HG02623 (cell line): ENCODE measurements at regions not wholly inside any gene's neighbourhood (a gene's known extent, or its start where the extent isn't known, plus 50 kb on each side); places are given as distances from the start of the nearest gene placed in this dataset.

Experiments
- ATAC-seq: cut with Tn5 transposase; IDR thresholded peaks from one replicate; pipeline ENCODE4 v1.9.1; 2021; ENCODE audit warnings: moderate library complexity; ENCODE audit not compliant: unreplicated experiment

DNA sequence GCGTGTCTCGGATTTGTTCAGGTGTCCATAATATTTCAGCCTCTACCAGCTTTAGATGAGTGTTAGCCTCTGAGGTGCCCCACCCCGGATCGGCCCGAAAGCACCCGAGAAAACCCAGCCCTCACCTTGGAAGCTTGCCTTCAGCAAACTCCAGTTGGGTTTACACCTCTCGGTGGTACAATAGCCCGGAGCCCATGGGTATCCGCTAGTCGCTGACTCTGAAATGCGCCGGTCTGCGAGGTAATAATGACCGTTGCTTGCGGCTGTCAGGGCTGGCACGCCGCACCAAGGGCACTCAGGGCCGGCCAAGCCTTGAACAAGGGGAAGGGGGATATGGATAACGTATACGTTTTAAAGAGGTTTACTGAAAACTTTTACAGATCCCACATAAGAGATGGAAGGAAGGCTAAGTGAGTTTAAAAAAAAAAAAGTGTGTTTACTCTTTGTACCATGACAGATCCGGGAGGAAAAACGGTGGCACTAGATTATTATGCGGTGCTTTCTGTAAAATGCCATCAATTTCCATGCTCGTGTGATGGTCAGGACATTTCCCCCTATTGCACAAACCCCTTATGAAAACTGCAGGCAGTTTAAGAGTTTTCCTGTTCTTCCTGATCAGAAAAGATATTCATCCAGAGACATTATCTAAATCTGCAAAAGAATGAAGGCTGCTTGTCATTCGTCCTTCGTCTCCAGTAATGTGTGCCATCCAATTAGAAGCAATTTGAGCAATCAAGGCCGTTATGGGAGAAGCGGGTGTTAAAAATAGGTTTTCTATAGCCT, 124.2 kb downstream of the TMEM161B start:
- no peak for ATAC-seq

DNA sequence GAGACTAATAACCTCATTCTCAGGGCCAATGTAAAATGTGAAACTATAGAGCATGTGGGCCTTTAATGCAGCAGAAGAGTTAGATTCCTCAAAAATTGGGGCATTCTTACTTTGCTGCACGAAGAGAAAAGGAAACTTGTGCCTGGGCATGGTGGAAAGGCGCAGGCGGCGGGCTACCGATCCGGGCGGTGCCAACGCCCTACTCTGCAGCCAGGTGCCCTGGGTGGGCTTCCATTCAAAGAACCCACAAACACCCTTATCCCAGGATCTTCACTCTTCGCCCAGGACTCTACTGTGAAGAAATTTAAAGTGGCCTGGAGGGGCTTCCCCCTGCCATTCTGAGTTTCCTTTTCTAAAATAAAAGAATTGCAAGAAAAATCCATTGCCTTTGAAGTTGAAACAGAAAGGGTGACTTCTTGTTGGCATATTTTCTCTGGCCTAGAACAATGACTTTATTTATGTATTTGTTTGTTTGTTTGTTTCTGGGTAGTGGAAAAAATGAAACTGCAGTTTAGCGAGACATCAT, 124.9 kb downstream of the TMEM161B start:
- no peak for ATAC-seq

DNA sequence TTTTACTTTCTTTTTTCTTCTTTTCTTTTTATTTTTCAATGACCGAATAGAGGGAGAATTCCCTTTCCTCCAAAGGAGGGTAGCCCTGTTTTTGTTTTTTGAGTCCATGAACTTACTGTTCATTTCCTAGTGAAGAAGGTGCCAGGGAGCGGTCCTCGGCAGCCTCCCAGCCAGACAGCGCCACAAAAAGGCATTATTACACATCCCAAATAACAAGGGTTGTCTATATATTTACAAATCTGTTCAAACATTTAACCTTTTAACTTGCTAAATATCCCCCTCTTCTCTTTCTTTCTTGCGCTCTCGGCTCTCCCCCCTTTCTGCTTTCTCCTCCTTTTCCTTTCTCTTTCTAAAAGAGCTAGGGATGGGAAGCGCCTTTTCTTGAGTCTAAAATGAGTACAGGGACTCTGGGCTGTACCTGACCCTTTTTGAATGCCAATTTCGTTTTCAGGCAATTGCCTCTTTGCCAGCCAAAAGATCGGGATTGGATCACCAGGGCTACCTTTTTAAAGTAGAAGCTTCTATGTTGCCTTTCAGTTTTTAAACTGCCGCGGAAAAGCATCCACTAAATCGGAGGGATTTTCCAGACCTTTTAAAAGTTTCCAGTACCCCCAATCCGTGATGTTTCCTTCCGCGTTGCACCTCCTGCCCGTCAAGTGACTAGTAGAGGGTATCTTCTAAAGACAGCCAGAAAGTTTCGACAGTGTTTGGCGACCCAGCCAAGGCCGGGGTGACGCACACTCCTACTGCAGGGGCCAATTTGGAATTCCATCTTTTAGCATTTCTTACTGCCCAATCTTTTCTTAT, 125.6 kb downstream of the TMEM161B start:
- ATAC-seq, result no peak

DNA sequence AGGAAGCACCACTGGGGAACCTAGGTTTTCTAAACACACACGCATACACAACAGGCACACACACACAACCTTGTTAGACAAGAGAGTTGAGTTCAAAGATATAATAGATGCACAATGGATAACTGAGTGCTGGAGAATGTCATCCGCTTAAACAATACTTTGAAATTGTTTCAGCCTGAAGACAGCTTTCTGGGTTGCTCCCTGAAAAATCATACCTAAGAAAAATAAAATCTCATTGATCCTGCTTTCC, 126.1 kb downstream of the TMEM161B start:
- no peak for ATAC-seq

DNA sequence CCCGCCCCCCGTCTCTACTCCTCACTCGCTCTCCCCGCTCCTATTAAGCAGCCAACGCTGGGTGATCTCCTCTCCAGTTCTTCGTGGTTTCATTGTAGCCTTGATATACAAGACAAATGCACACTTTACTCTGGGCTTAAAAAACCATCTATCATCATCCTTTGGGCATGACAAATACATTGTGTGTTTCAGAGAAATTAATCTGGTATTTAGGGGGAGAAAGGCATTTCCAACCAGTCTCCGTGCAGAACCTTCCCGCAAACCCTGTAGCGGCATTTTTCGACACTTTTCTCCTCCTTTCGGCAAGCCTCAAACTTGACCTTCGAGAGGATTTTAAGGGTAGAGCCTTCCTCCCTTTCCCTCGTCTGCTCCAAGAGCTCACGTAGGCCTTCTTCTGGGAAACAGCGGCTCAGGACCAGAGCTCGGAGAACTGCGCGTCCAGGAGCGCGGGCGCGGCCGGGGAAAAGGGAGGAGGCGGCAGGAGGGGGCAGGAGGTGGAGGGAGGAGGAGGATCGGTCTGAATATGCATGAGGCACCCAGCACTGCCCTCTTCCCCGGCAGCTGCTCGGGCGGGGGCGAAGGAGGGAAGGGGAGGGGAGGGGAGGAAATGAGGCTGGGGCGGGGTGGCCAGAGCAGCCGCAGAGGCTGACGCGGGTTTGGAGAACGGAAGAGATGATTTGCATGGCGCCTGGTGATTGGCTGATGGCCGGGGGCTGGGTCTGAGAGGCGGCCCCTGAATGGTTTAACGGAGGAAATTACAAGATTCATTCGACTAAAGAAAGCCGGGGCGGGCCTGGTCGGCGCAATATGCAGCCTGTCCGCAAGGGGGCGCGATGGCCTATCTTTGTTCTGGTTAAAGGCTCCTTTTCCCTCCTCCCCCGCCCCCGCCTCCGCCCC, 127.5 kb downstream of the TMEM161B start:
- peak; percentile 85 for ATAC-seq

DNA sequence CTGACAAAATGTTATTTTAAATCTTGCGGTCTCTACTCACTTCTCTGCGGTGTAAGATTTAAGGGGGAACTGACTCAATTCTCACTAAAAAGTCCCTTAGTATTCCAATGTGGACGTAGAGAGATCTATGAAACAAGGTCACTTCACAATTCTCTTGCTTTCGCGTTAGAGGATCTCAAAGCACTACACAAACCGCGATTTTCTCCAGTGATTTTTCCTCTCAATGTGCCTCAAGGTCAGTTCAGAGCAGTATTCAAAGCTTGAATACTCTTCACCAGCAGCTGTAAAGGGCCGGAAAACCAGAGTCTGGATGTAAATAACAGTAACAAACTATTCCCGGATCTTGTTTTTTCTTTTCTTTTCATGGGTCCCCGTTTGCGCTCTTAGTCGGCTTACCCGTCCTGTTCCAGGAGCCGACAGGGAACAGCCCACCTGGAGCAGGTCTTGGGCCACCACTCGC, 128.2 kb downstream of the TMEM161B start:
- ATAC-seq, result no peak

DNA sequence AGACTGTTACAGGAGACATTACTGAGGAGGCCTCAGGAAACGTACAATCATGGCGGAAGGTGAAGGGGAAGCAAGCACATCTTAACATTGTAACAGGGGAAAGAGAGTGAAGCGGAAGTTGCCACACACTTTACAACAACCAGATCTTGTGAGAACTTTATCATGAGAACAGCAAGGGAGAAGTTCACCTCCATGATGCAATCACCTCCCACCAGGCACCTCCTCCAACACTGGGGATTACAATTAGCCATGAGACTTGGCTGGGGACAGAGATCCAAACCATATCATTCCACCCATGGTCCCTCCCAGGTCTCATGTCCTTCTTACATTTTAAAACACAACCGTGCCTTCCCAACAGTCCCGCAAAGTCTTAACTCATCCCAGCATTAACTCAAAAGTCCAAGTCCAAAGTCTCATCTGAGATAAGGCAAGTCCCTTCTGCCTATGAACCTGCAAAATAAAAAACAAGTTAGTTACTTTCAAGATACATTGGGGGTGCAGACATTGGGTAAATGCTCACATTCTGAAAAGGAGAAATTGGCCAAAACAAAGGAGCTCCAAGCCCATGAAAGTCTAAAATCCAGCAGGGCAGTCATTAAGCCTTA, 138.3 kb downstream of the TMEM161B start:
- no peak for ATAC-seq

DNA sequence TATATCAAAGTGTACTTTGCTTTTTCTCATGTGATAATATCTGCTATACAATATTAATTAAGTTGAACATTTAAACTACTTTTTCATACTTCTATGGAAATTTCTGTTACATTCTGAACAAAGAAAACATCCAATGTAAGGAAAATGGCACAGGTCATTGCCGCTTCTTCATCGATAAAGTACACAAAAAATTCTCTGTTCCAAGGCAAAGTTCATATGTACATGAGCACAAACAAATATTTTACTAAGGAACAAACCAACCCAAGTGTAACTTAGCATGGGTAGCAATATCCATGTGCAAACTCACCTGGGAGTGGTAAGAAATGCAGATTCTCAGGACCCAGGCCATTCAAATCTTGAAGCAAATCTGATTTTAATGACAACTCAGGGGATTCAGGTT, 139.8 kb downstream of the TMEM161B start:
- no peak for ATAC-seq

DNA sequence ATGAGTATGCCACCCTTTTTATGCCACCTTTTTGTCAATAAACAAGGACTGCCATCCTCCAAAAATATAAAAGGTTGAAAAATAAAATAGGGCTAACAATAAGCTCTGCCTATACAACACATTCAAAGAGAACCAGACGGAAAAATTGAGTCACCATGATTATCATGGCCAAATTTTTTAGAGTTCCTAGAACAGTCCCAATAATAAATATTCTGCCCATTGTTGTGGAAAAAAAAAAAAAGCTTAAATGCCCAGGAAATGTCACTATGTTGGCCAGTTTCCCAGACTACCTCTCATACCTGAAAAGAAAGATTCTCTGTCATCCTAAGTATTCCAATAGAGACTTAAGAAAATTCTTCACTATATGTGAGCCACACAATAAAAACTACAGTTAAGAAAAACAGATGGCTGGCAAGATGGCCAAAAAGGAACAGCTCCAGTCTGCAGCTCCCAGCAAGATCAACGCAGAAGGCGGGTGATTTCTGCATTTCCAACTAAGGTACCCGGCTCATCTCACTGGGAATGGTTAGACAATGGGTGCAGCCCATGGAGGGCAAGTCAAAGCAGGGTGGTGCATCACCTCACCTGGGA, 149.0 kb downstream of the TMEM161B start:
- no peak for ATAC-seq

DNA sequence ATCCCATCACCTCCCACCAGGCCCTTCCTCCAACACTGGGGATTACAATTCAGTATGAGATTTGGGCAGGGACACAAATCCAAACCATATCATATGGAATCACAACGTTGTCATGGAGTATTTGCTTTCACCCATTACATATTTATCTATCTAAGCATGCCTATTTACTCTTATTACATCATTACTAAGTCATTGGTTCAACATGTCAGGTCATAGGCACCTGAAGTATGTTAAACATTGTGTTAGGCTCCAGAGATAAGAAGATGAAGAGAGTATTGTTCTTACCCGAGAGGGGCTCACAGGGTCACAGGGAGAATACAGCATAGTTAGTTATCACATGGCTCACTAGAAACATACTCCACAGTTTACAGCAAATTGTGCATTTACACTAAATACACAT, 150.5 kb downstream of the TMEM161B start:
- ATAC-seq, result no peak

DNA sequence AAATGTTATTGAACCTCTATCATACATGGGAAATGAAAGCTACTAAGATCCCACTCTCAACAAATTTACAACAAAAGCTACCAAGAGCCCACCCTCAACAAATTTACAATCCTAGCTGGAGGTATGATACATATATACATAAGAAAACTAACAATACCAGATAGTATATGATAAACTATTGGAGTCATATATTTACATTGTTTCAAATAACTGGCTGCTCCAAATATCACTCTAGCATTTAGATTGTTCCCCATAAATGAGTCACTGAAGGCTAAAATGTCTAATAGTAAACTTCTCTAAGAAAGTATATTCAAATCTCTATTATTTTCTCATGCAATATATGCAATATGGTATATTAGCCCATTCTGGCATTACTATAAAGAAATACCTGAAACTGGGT, 151.1 kb downstream of the TMEM161B start:
- no peak for ATAC-seq

DNA sequence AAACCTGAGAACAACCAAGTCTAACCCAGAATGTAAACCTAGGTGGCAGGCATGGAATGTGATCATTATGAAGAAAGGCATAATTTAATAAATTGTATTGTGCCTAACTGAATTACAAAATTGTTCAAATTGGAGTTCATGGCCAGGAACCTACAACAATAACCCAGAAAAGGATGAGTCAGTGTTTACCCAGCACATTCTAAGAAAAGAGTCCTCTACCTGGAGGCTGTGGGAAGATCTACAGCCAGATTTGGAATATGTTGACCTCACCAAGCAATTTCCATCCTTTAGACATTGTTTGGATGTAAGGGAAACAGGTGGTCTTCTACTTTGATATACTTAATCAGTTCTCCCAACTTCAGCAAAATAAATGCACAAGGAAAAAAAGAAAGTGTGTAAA, 152.2 kb downstream of the TMEM161B start:
- no peak for ATAC-seq

DNA sequence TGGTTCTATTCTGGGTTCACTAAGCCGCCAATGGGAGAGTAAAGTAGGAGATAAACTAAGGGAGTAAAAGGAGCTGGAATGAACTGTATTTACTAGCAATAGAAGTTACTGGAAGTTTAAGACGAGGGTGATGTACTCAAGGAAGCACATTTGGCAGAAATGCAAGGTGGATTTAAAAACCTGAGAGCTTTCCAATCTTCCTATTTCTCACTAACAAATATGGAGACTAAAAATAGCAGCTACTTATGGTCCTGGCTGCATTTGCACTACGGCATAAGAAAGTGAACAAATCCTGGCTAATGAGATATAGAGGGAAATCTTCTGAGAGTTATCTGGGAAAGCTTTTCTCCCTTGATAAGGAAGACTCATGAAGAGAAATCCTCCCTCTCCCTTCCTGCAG, 153.4 kb downstream of the TMEM161B start:
- ATAC-seq, result no peak

DNA sequence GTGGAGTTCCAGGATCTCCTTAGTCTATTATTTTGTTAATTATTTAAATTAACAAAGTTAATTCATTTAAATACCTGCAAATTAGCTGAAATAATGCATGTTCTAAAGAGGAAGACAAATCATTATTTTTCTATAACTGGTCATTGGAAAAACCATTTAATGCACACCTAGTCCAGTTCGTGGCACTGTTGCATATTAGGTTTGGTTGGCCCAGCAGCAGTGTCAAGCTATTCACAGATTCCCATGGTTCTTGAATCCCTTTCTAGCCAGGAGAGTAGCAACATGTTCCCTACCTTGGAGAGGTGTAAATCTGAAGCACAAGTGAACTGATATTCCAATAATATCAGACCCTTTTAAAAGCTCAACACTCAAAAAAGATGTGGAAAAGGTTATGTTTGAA, 155.2 kb downstream of the TMEM161B start:
- ATAC-seq, result no peak

DNA sequence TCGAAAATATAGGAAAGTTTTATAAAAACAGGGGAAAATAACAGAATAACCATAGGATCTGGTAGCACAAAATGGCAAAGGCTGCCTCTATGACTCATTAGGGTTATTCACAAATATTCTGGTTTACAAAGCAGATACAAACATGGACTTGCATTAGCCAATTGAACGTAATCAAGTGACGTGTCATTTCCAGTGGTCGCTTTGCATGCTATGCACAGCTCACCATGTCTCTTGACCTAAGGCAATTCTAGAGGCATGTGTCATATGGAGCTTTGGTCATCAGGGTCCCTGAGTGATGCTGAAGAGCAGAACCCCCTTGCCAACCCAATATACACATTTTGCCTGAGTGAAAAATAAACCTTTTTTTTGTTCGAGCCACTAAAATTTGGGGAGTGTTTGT, 158.8 kb downstream of the TMEM161B start:
- no peak for ATAC-seq

DNA sequence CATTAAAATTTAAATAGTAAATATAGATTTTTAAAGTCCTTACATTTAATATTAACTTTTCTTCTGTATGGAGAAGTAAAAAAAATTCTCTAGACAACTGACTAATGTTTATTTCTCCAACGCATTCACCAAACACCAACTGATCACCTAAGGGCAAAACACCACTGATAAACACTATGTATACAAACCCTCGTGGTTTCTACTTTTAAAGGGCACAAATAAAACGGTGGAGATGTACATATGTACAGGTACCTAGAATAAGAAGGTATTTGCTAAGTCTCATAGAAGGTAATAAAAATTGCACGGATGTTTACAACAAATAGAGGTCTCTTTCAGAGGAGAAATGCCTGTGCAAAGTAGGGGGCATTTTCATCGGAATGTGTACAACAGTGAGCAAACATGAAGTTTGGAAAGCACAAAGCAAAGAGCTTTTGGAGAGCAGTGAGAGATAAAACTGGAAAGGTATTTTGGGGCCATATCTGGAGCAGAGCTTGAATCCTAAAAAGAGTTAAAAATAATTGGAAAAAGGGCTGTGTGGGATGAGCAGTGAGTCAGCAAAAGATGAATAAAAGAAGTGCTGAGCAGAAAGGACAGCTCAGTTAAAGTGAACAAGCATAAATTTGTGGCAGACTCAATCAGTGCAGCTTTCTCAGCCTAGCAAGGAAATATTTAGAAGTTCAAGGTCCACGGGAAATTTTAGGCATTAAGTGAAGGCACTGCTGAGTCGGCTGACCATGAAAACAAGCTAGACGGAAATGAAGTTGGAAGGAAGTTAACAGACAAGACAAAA, 160.0 kb downstream of the TMEM161B start:
- ATAC-seq, result no peak

DNA sequence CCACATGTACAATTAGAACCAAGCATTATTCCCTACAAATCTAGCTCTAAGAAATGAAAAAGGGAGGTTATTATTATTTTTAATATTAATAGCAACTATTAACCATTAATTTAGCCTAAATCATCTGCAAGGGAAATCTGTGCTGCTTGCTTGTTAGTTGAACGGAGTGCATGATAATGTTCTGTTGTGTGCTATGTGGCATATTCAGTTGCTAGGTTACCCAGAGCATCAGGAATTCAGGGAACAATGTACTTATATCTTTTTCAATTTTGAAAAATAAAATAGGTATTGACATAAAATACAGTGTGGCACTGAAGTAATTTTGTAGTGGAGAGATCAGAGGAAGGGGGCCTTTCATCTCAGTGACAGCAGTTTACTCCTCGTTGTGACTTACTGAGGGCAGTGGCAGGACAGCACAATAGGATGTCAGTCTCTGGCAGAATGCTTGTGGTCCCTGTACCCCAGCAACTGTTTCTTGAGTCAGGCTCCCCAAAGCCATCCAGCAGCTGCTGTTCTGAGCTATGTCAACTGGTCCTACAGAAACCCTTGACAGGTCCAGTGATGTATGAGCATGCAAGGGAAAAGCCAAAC, 173.6 kb downstream of the TMEM161B start:
- no peak for ATAC-seq

DNA sequence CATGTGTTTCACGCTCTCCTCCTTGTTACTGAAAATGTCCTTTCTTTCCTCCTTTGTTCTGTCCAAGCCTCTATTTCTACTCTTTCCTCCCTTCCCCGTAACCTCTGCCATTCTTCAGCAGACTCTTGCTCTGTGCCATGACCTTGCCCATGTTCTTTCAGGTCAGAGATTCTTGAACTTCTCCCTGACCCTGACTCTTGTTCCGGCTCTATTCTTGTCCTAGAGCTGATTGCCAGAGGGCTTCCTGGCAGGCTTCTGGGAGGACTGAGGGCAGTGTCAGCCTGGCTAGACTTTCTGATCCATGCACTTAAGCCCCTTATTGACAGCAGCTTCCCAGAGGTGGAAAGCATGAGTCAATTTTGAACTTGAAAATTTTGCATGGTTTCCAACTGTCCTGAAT, 174.2 kb downstream of the TMEM161B start:
- no peak for ATAC-seq

DNA sequence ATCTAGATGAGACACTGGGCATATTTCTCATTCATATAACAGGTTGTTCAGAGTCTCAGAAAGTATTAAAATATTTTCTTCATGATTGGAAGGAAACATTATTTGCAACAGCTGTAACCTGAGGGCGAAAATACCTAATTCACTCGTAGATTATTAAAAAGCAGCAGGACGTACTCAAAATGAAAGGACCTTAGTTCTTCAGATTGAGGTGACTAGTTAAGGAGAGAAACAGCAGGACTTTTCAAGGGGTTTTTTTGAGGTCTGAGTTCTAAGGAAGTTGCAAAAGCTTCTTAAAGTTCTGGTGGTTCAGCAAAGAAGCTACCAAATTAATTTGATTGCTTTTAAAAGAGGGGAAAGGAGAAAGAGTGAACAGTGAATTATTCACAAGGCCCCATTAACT, 174.9 kb downstream of the TMEM161B start:
- no peak for ATAC-seq
